WTC11 (cell line): ENCODE measurements at regions not wholly inside any gene's neighbourhood (a gene's known extent, or its start where the extent isn't known, plus 50 kb on each side); places are given as distances from the start of the nearest gene placed in this dataset.

Experiments
- ATAC-seq: fragments of 200-7000 bp; cut with Tn5 transposase; 2 replicates; pipeline ENCODE4 v1.10.0; 2021; ENCODE audit warnings: mild to moderate bottlenecking, moderate library complexity
- CTCF ChIA-PET: fragments of 300-600 bp; sonication (Branson Sonifier 250); formaldehyde crosslinking; loops from one replicate; lab custom pipeline; 2021; ENCODE audit warnings: antibody characterized with exemption; lab: Charles Lee
- POLR2A ChIA-PET: fragments of 350-600 bp; sonication (Branson Sonifier 250); formaldehyde crosslinking; loops from one replicate; lab custom pipeline; 2021; ENCODE audit warnings: antibody characterized with exemption; lab: Charles Lee
- DNase-seq: peaks from one replicate; pipeline ENCODE4 v3.0.0; 2021; ENCODE audit warnings: low spot score
- H3K27ac Mint-ChIP-seq: 2 replicates; pipeline ENCODE4 v1.8.0; 2021; ENCODE audit warnings: mixed read lengths
- H3K27me3 Mint-ChIP-seq: 2 replicates; pipeline ENCODE4 v1.8.0; 2021; ENCODE audit warnings: low read depth, mild to moderate bottlenecking, moderate library complexity, mixed read lengths
- H3K36me3 Mint-ChIP-seq: 2 replicates; pipeline ENCODE4 v1.8.0; 2021; ENCODE audit warnings: mixed read lengths
- H3K4me1 Mint-ChIP-seq: 2 replicates; pipeline ENCODE4 v1.8.0; 2022; ENCODE audit warnings: mixed read lengths
- H3K4me3 Mint-ChIP-seq: 2 replicates; pipeline ENCODE4 v1.8.0; 2021; ENCODE audit warnings: mild to moderate bottlenecking, moderate library complexity, mixed read lengths
- H3K9me3 Mint-ChIP-seq: 2 replicates; pipeline ENCODE4 v1.8.0; 2021; ENCODE audit warnings: mixed read lengths
- ATF1 ChIP-seq: sonication (generic); formaldehyde crosslinking; IDR thresholded peaks from 2 replicates; pipeline ENCODE4 v1.8.1; 2023; ENCODE audit warnings: mild to moderate bottlenecking, moderate library complexity, missing genetic modification reagents
- ATF6 ChIP-seq: sonication (generic); formaldehyde crosslinking; IDR thresholded peaks from 2 replicates; pipeline ENCODE4 v1.8.1; 2023; ENCODE audit warnings: mild to moderate bottlenecking, missing genetic modification reagents
- CREM ChIP-seq: sonication (generic); formaldehyde crosslinking; IDR thresholded peaks from 2 replicates; pipeline ENCODE4 v1.8.1; 2022; ENCODE audit warnings: mild to moderate bottlenecking, missing genetic modification reagents, moderate library complexity
- E2F1 ChIP-seq: sonication (generic); formaldehyde crosslinking; IDR thresholded peaks from 2 replicates; pipeline ENCODE4 v1.8.0; 2022; ENCODE audit warnings: mild to moderate bottlenecking, missing genetic modification reagents
- E2F5 ChIP-seq: sonication (generic); formaldehyde crosslinking; IDR thresholded peaks from 2 replicates; pipeline ENCODE4 v1.8.1; 2022; ENCODE audit warnings: mild to moderate bottlenecking, moderate library complexity, missing genetic modification reagents
- ETV6 ChIP-seq: sonication (generic); formaldehyde crosslinking; IDR thresholded peaks from 2 replicates; pipeline ENCODE4 v1.8.1; 2022; ENCODE audit warnings: mild to moderate bottlenecking, missing genetic modification reagents
- JAZF1 ChIP-seq: fragments of 250-450 bp; sonication (Bioruptor Pico); IDR thresholded peaks from 2 replicates; pipeline ENCODE4 v1.9.0; 2021; ENCODE audit warnings: moderate library complexity, mild to moderate bottlenecking, inconsistent platforms
- JUN ChIP-seq: sonication (generic); formaldehyde crosslinking; IDR thresholded peaks from 2 replicates; pipeline ENCODE4 v1.8.0; 2023; ENCODE audit warnings: mild to moderate bottlenecking, missing genetic modification reagents
- MAX ChIP-seq: sonication (generic); formaldehyde crosslinking; IDR thresholded peaks from 2 replicates; pipeline ENCODE4 v1.8.0; 2022; ENCODE audit warnings: mild to moderate bottlenecking, missing genetic modification reagents
- PREB ChIP-seq: sonication (generic); formaldehyde crosslinking; IDR thresholded peaks from 2 replicates; pipeline ENCODE4 v1.8.1; 2022; ENCODE audit warnings: mild to moderate bottlenecking, missing genetic modification reagents, moderate library complexity, borderline replicate concordance
- PRRX2 ChIP-seq: fragments of 250-450 bp; sonication (Bioruptor Pico); IDR thresholded peaks from 2 replicates; pipeline ENCODE4 v1.8.0; 2021; ENCODE audit warnings: mild to moderate bottlenecking
- SMAD3 ChIP-seq: sonication (generic); formaldehyde crosslinking; IDR thresholded peaks from 2 replicates; pipeline ENCODE4 v1.8.0; 2022; ENCODE audit warnings: missing genetic modification reagents, mild to moderate bottlenecking, borderline replicate concordance
- SMAD4 ChIP-seq: sonication (generic); formaldehyde crosslinking; IDR thresholded peaks from 2 replicates; pipeline ENCODE4 v1.8.0; 2022; ENCODE audit warnings: mild to moderate bottlenecking, missing genetic modification reagents
- ZNF232 ChIP-seq: sonication (generic); formaldehyde crosslinking; IDR thresholded peaks from 2 replicates; pipeline ENCODE4 v1.8.0; 2022; ENCODE audit warnings: mild to moderate bottlenecking, missing genetic modification reagents
- ZNF416 ChIP-seq: fragments of 250-450 bp; sonication (Bioruptor Pico); IDR thresholded peaks from 2 replicates; pipeline ENCODE4 v1.9.0; 2021; ENCODE audit warnings: mild to moderate bottlenecking, inconsistent platforms
- ZNF532 ChIP-seq: fragments of 250-450 bp; sonication (Bioruptor Pico); IDR thresholded peaks from 2 replicates; pipeline ENCODE4 v1.9.0; 2021; ENCODE audit warnings: mild to moderate bottlenecking, borderline replicate concordance

GRCh38 chr18:8930990-8931616 lies 171.4 kb upstream of the NDUFV2 start:
- TF ChIP-seq ZNF232 (CRISPR knock-in tag) (no peak), PREB (no peak), JAZF1 (CRISPR knock-in tag) (no peak), ATF1 (CRISPR knock-in tag) (no peak), E2F5 (CRISPR knock-in tag) (no peak), SMAD3 (CRISPR knock-in tag) (no peak), SMAD4 (CRISPR knock-in tag) (no peak)
- Mint-ChIP-seq H3K27ac (peak overlapping the region; percentile 43), H3K27me3 (peaks cover 14% of the 10 kb centered on the region), H3K4me3 (peak overlapping the region; percentile 10; the same call in 1 of the 2 replicates), H3K4me1 (peaks cover 27% of the 10 kb centered on the region), H3K9me3 (peaks cover 68% of the 10 kb centered on the region), H3K36me3 (peaks cover 65% of the 10 kb centered on the region)
- ChIA-PET CTCF (interaction anchor here (0.6 to 1.2 kb wide), 2 partner anchors 10 to 235 kb away, joined by 4 to 5 read pairs; no protein-coding TSS in a partner anchor), POLR2A (no interaction called here)
- DNase-seq (no peak), ATAC-seq (peak; percentile 88)

GRCh38 chr18:8932866-8933265 lies 169.6 kb upstream of the NDUFV2 start:
- POLR2A ChIA-PET: no interaction called here
- H3K27me3 Mint-ChIP-seq: peaks cover 14% of the 10 kb centered on the region
- DNase-seq (no peak), ATAC-seq (no peak)
- CTCF ChIA-PET: no interaction called here
- TF ChIP-seq PRRX2 (CRISPR knock-in tag) (no peak), ETV6 (CRISPR knock-in tag) (no peak), ATF6 (CRISPR knock-in tag) (no peak), E2F1 (CRISPR knock-in tag) (no peak), JUN (CRISPR knock-in tag) (no peak), ZNF416 (CRISPR knock-in tag) (no peak), E2F5 (CRISPR knock-in tag) (no peak), MAX (CRISPR knock-in tag) (no peak), ZNF532 (no peak), CREM (CRISPR knock-in tag) (no peak)
- H3K4me1 Mint-ChIP-seq: peaks cover 42% of the 10 kb centered on the region
- H3K36me3 Mint-ChIP-seq: peaks cover 52% of the 10 kb centered on the region
- H3K27ac Mint-ChIP-seq: no peak overlapping the region; the same call in 1 of the 2 replicates
- no peak overlapping the region for H3K4me3 Mint-ChIP-seq
- peaks cover 54% of the 10 kb centered on the region for H3K9me3 Mint-ChIP-seq
